ENCODE measurements at regions not wholly inside any gene's neighbourhood (a gene's known extent, or its start where the extent isn't known, plus 50 kb on each side); places are given as distances from the start of the nearest gene placed in this dataset.

GRCh38 chr1:221328371-221328770, 413.5 kb downstream of the DUSP10 start:
- no peaks in the 10 kb centered on the region for H3K9me3 ChIP-seq (ENCODE audit: insufficient read depth, low read depth, low read length)
- FAIRE-seq = no peak
- H3K27ac ChIP-seq (ENCODE audit: low read depth, low read length) = no peak overlapping the region
- no peak overlapping the region for H3K4me2 ChIP-seq (ENCODE audit: low read length)
- H3K4me3 ChIP-seq (ENCODE audit: insufficient read depth, low read depth, low read length) = no peak overlapping the region
- Mint-ChIP-seq H3K4me3 (ENCODE audit: unreplicated experiment) (no peak overlapping the region), H3K27me3 (ENCODE audit: low read depth, unreplicated experiment) (no peaks in the 10 kb centered on the region), H3K36me3 (ENCODE audit: low read depth, unreplicated experiment) (peaks cover 2% of the 10 kb centered on the region), H3K9me3 (ENCODE audit: unreplicated experiment) (peaks cover 12% of the 10 kb centered on the region), H3K27ac (ENCODE audit: unreplicated experiment) (no peak overlapping the region), H3K4me1 (ENCODE audit: low read depth, unreplicated experiment) (no peaks in the 10 kb centered on the region)
- TF ChIP-seq CTCF (IDR thresholded peaks at IDR 0.05; ENCODE audit: insufficient read depth, low read depth, low read length) = no peak
- H3K36me3 ChIP-seq (ENCODE audit: insufficient read depth, low read length) = no peaks in the 10 kb centered on the region
- H4K20me1 ChIP-seq (ENCODE audit: insufficient read depth, low read length) = no peaks in the 10 kb centered on the region
- H2AFZ ChIP-seq (ENCODE audit: low read depth, low read length) = no peak overlapping the region
- H3K9ac ChIP-seq (ENCODE audit: low read length) = no peak overlapping the region
- no peaks in the 10 kb centered on the region for H3K27me3 ChIP-seq (ENCODE audit: insufficient read depth, low read length)
- no peaks in the 10 kb centered on the region for H3K4me1 ChIP-seq (ENCODE audit: insufficient read depth, low read length)
- H3K79me2 ChIP-seq (ENCODE audit: insufficient read depth, low read length) = no peaks in the 10 kb centered on the region
- DNase-seq (ENCODE audit: low read depth) = no peak

- peaks cover 15% of the 10 kb centered on the region for H3K4me1 Mint-ChIP-seq (ENCODE audit: low read depth, unreplicated experiment)
- Histone ChIP-seq H3K4me1 (ENCODE audit: insufficient read depth, low read length) (peaks cover 16% of the 10 kb centered on the region), H3K9me3 (ENCODE audit: insufficient read depth, low read depth, low read length) (no peaks in the 10 kb centered on the region), H3K4me2 (ENCODE audit: low read length) (no peak overlapping the region), H3K36me3 (ENCODE audit: insufficient read depth, low read length) (no peaks in the 10 kb centered on the region), H3K27me3 (ENCODE audit: insufficient read depth, low read length) (no peaks in the 10 kb centered on the region), H3K9ac (ENCODE audit: low read length) (no peak overlapping the region), H2AFZ (ENCODE audit: low read depth, low read length) (no peak overlapping the region), H4K20me1 (ENCODE audit: insufficient read depth, low read length) (no peaks in the 10 kb centered on the region), H3K79me2 (ENCODE audit: insufficient read depth, low read length) (no peaks in the 10 kb centered on the region), H3K27ac (ENCODE audit: low read depth, low read length) (no peak overlapping the region), H3K4me3 (ENCODE audit: insufficient read depth, low read depth, low read length) (no peak overlapping the region)
- H3K9me3 Mint-ChIP-seq (ENCODE audit: unreplicated experiment) = peaks cover 14% of the 10 kb centered on the region
- no peaks in the 10 kb centered on the region for H3K27me3 Mint-ChIP-seq (ENCODE audit: low read depth, unreplicated experiment)
- FAIRE-seq = no peak
- DNase-seq (ENCODE audit: low read depth) = no peak
- no peak for TF ChIP-seq CTCF (IDR thresholded peaks at IDR 0.05; ENCODE audit: insufficient read depth, low read depth, low read length)
- no peak for TF ChIP-seq EZH2 (IDR thresholded peaks at IDR 0.05; ENCODE audit: insufficient read depth, low read length)
- H3K36me3 Mint-ChIP-seq (ENCODE audit: low read depth, unreplicated experiment) = peaks cover 2% of the 10 kb centered on the region
- no peak overlapping the region for H3K4me3 Mint-ChIP-seq (ENCODE audit: unreplicated experiment)
- no peak overlapping the region for H3K27ac Mint-ChIP-seq (ENCODE audit: unreplicated experiment)
These were observed 410.4 kb downstream of the DUSP10 start for GRCh38 chr1:221331273-221332183.

- H3K4me1 ChIP-seq (ENCODE audit: insufficient read depth, low read length) = peaks cover 16% of the 10 kb centered on the region
- peaks cover 2% of the 10 kb centered on the region for H3K36me3 Mint-ChIP-seq (ENCODE audit: low read depth, unreplicated experiment)
- H4K20me1 ChIP-seq (ENCODE audit: insufficient read depth, low read length) = no peaks in the 10 kb centered on the region
- H3K27me3 ChIP-seq (ENCODE audit: insufficient read depth, low read length) = no peaks in the 10 kb centered on the region
- H3K79me2 ChIP-seq (ENCODE audit: insufficient read depth, low read length) = no peaks in the 10 kb centered on the region
- DNase-seq (ENCODE audit: low read depth) = no peak
- no peak for FAIRE-seq
- no peaks in the 10 kb centered on the region for H3K36me3 ChIP-seq (ENCODE audit: insufficient read depth, low read length)
- no peaks in the 10 kb centered on the region for H3K27me3 Mint-ChIP-seq (ENCODE audit: low read depth, unreplicated experiment)
- peaks cover 14% of the 10 kb centered on the region for H3K9me3 Mint-ChIP-seq (ENCODE audit: unreplicated experiment)
- H3K4me1 Mint-ChIP-seq (ENCODE audit: low read depth, unreplicated experiment) = peaks cover 21% of the 10 kb centered on the region
- no peak overlapping the region for H3K27ac ChIP-seq (ENCODE audit: low read depth, low read length)
- H2AFZ ChIP-seq (ENCODE audit: low read depth, low read length) = no peak overlapping the region
- no peaks in the 10 kb centered on the region for H3K9me3 ChIP-seq (ENCODE audit: insufficient read depth, low read depth, low read length)
- no peak overlapping the region for H3K27ac Mint-ChIP-seq (ENCODE audit: unreplicated experiment)
- no peak overlapping the region for H3K4me3 ChIP-seq (ENCODE audit: insufficient read depth, low read depth, low read length)
- TF ChIP-seq EZH2 (IDR thresholded peaks at IDR 0.05; ENCODE audit: insufficient read depth, low read length) (no peak), CTCF (IDR thresholded peaks at IDR 0.05; ENCODE audit: insufficient read depth, low read depth, low read length) (no peak)
- H3K4me2 ChIP-seq (ENCODE audit: low read length) = no peak overlapping the region
- H3K9ac ChIP-seq (ENCODE audit: low read length) = no peak overlapping the region
- H3K4me3 Mint-ChIP-seq (ENCODE audit: unreplicated experiment) = no peak overlapping the region
These were observed 407.8 kb downstream of the DUSP10 start for GRCh38 chr1:221334062-221334461.

All from astrocyte (in vitro differentiated cells and primary cell).